Sciatic nerve (tissue), 2 donors: ENCODE measurements at regions not wholly inside any gene's neighbourhood (a gene's known extent, or its start where the extent isn't known, plus 50 kb on each side); places are given as distances from the start of the nearest gene placed in this dataset.
"Not testable (repeated sequence)": the region's sequence is repeated elsewhere in the genome, so short reads cannot be mapped to it uniquely, and the experiment has no call there.

Experiments used
- ATAC-seq: fragments of 200-7000 bp; cut with Tn5 transposase; one replicate; pipeline ENCODE4 v1.9.1; 2020; ENCODE audit warnings: mild to moderate bottlenecking, moderate library complexity
- DNase-seq: peaks from one replicate; pipeline ENCODE4 v3.0.0-alpha.2; 2020; ENCODE audit warnings: low spot score
- intact Hi-C: fragments of 100-400 bp; cut with DNase I; formaldehyde crosslinking; loops from one replicate; pipeline ENCODE4 v1.14.2; 2022
- donor health status: DM: no; HTN: no; CAD: no.
- donor health status: DM: no; HTN: no; CAD: no.

- intact Hi-C loops, result no loop called here
- ATAC-seq, result no peak
- no peak for DNase-seq
Measured at GRCh38 chr6:20263059-20263458, 50.8 kb upstream of the MBOAT1 start.

- DNase-seq, result no peak
- intact Hi-C loops, result no loop called here
- ATAC-seq, result no peak
Measured at GRCh38 chr6:20265842-20266241, 53.6 kb upstream of the MBOAT1 start.

GRCh38 chr6:20266851-20267608 is 54.8 kb upstream of the MBOAT1 start:
- intact Hi-C loops, result no loop called here
- ATAC-seq (no peak), DNase-seq (no peak)

GRCh38 chr6:20269181-20269580 is 56.9 kb upstream of the MBOAT1 start:
- ATAC-seq (no peak), DNase-seq (no peak)
- intact Hi-C loops, result no loop called here

- DNase-seq (no peak), ATAC-seq (no peak)
- intact Hi-C loops, result no loop called here
Measured at GRCh38 chr6:20271818-20272217, 59.5 kb upstream of the MBOAT1 start.

GRCh38 chr6:20274137-20274536 is 61.9 kb upstream of the MBOAT1 start:
- intact Hi-C loops, result no loop called here
- DNase-seq (no peak), ATAC-seq (no peak)

GRCh38 chr6:20275837-20276236 is 63.6 kb upstream of the MBOAT1 start:
- intact Hi-C loops, DNase-seq, ATAC-seq: not testable (repeated sequence)

GRCh38 chr6:20277724-20278123 is 65.5 kb upstream of the MBOAT1 start:
- DNase-seq, ATAC-seq, intact Hi-C loops: not testable (repeated sequence)

- ATAC-seq (no peak), DNase-seq (no peak)
- intact Hi-C loops, result no loop called here
Measured at GRCh38 chr6:20279051-20279450, 66.8 kb upstream of the MBOAT1 start.

- no peak for ATAC-seq
- intact Hi-C loops, result no loop called here
- DNase-seq, result no peak
Measured at GRCh38 chr6:20279608-20280287, 67.5 kb upstream of the MBOAT1 start.

- no peak for DNase-seq
- ATAC-seq, result no peak
- intact Hi-C loops, result no loop called here
Measured at GRCh38 chr6:20280288-20280621, 68.0 kb upstream of the MBOAT1 start.

- intact Hi-C loops, result no loop called here
- DNase-seq (no peak), ATAC-seq (no peak)
Measured at GRCh38 chr6:20284672-20285071, 72.4 kb upstream of the MBOAT1 start.

GRCh38 chr6:20286968-20287565 is 74.8 kb upstream of the MBOAT1 start:
- ATAC-seq (no peak), DNase-seq (no peak)
- intact Hi-C loops, result no loop called here

- ATAC-seq (peak; percentile 95), DNase-seq (peak; percentile 91)
- intact Hi-C loops, result loop anchor here (10.0 kb wide), 1 partner anchor 233 kb away; no protein-coding TSS in a partner anchor
Measured at GRCh38 chr6:20291764-20292580, 79.7 kb upstream of the MBOAT1 start.

GRCh38 chr6:20292905-20293304 is 80.6 kb upstream of the MBOAT1 start:
- intact Hi-C loops, result loop anchor here (10.0 kb wide), 1 partner anchor 232 kb away; no protein-coding TSS in a partner anchor
- DNase-seq, result no peak
- ATAC-seq, result no peak

GRCh38 chr6:20301256-20301655 is 89.0 kb upstream of the MBOAT1 start:
- intact Hi-C loops, result no loop called here
- ATAC-seq (no peak), DNase-seq (no peak)

- no peak for DNase-seq
- ATAC-seq, result no peak
- intact Hi-C loops, result no loop called here
Measured at GRCh38 chr6:20302168-20302567, 89.9 kb upstream of the MBOAT1 start.

GRCh38 chr6:20302702-20303251 is 90.5 kb upstream of the MBOAT1 start:
- intact Hi-C loops, result no loop called here
- DNase-seq (no peak), ATAC-seq (no peak)

- ATAC-seq (no peak), DNase-seq (no peak)
- intact Hi-C loops, result no loop called here
Measured at GRCh38 chr6:20306491-20306890, 94.2 kb upstream of the MBOAT1 start.
